ENCODE measurements at regions not wholly inside any gene's neighbourhood (a gene's known extent, or its start where the extent isn't known, plus 50 kb on each side); places are given as distances from the start of the nearest gene placed in this dataset.

- no peak for TF ChIP-seq CTCF (conservative IDR thresholded peaks at IDR 0.05 in 1 of 2, IDR thresholded peaks at IDR 0.05 in 1 of 2; ENCODE audit: extremely low read depth in 1 of 2, insufficient read depth in 1 of 2, low read depth in 1 of 2, low read length in 2 of 2)
- no peak for TF ChIP-seq EZH2 (IDR thresholded peaks at IDR 0.05; ENCODE audit: borderline replicate concordance, low read length)
Measured at GRCh38 chr2:213227458-213227857, 56.8 kb upstream of the SPAG16 start.

Data from mammary epithelial cell (primary cell).